Immature natural killer cell (primary cell): ENCODE measurements at regions not wholly inside any gene's neighbourhood (a gene's known extent, or its start where the extent isn't known, plus 50 kb on each side); places are given as distances from the start of the nearest gene placed in this dataset.

Experiments used
- DNase-seq, 3 donors: peaks; one replicate each; pipeline ENCODE4 v3.0.0; 2022; ENCODE audit warnings: mixed read lengths in 1 of 3
- H3K27ac Mint-ChIP-seq, 6 donors: one replicate each; pipeline ENCODE4 v1.8.0; 2020; ENCODE audit warnings: mixed read lengths in 6 of 6, mild to moderate bottlenecking in 5 of 6, inconsistent platforms in 4 of 6, moderate library complexity in 3 of 6
- H3K27me3 Mint-ChIP-seq, 3 donors: one replicate each; pipeline ENCODE4 v1.8.0; 2020 to 2021; ENCODE audit warnings: low read depth in 3 of 3, mild to moderate bottlenecking in 3 of 3, mixed read lengths in 3 of 3, moderate library complexity in 3 of 3, inconsistent platforms in 1 of 3
- H3K36me3 Mint-ChIP-seq, 3 donors: one replicate each; pipeline ENCODE4 v1.8.0; 2020; ENCODE audit warnings: mixed read lengths in 3 of 3, inconsistent platforms in 2 of 3, mild to moderate bottlenecking in 2 of 3
- H3K4me1 Mint-ChIP-seq, 2 donors: one replicate each; pipeline ENCODE4 v1.8.0; 2020; ENCODE audit warnings: inconsistent platforms in 2 of 2, mild to moderate bottlenecking in 2 of 2, mixed read lengths in 2 of 2, moderate library complexity in 1 of 2
- H3K4me3 Mint-ChIP-seq, 5 donors: one replicate each; pipeline ENCODE4 v1.8.0; 2020; ENCODE audit warnings: mild to moderate bottlenecking in 5 of 5, mixed read lengths in 5 of 5, inconsistent platforms in 3 of 5, moderate library complexity in 3 of 5
- H3K9me3 Mint-ChIP-seq, 6 donors: one replicate each; pipeline ENCODE4 v1.8.0; 2020; ENCODE audit warnings: mild to moderate bottlenecking in 6 of 6, mixed read lengths in 6 of 6, inconsistent platforms in 4 of 6, moderate library complexity in 3 of 6

DNA sequence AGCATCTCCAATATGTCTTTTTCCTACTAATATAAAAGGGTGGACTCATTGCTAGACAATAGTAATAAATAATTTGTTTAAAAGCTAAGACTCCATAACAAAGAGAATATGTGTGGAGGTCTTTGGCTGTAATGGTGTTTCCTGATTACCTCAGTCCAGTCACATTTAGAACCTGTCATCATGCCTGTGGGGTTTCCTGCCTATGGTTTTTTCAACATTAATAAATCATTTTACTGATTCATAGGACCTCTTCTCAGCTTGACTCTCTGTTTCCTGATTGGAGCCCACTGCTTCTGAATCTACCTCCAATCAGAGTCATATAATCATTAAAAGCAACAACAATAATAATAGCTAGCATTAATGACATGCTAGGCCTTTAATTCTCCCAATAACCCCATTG is 52.4 kb upstream of the GNAI1 start:
- DNase-seq: no peak
- H3K4me1 Mint-ChIP-seq: peaks cover 5 to 14% of the 10 kb centered on the region in 2 donors
- H3K9me3 Mint-ChIP-seq: peaks cover 0 to 8% (median 3%) of the 10 kb centered on the region in 6 donors
- peaks cover 0 to 4% (median 0%) of the 10 kb centered on the region in 3 donors for H3K27me3 Mint-ChIP-seq
- H3K27ac Mint-ChIP-seq: no peak overlapping the region
- no peak overlapping the region for H3K4me3 Mint-ChIP-seq
- H3K36me3 Mint-ChIP-seq: no peaks in the 10 kb centered on the region

DNA sequence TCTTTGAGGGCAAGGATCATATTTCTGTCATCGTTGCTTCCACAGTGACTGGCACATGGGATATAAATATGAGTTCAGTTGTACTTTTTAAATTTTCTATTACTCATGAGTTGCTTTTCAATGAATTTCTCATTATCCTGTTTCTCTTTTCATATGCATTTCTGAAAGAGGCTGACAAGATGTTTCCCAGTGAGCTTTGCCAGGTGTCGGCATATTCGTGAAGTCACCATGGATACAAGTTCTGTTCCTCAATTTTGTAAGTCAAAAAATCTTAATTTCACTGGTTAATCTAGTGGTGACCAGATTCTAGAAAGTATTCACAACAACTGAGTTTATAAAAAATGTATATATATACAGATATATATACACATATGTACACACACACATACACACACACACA is 55.7 kb upstream of the GNAI1 start:
- peaks cover 5 to 14% of the 10 kb centered on the region in 2 donors for H3K4me1 Mint-ChIP-seq
- H3K4me3 Mint-ChIP-seq: peak overlapping the region in 1 of 5 donors; percentile 73
- peaks cover 0 to 30% (median 8%) of the 10 kb centered on the region in 6 donors for H3K9me3 Mint-ChIP-seq
- no peaks in the 10 kb centered on the region for H3K36me3 Mint-ChIP-seq
- H3K27me3 Mint-ChIP-seq: no peaks in the 10 kb centered on the region
- no peak overlapping the region for H3K27ac Mint-ChIP-seq
- no peak for DNase-seq

DNA sequence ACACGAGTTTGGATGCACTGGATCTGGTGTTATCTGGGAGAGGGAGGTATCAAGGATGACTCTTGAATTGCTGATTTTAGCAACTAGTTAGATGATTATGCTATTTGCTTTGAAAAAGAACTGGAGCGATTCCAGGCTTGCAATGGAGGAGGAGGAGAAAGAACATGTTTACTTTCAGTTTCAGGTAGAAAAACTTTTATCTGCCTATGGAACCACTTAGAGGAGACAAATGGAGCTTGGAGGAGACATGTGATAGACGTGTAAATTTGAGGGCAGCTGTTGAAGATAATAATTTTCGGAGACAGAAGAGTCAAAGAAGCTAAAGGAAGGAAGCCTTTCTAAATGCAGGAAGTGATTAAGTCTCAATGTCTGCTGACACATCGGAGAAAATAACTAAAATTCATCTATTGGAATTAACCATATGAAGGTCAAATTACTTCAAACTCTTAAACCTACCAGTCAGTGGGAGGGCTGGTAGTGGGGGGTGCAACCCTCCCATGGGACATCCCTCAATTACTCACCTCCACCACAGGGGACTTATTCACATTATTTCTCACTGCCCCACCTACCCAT is 56.4 kb upstream of the GNAI1 start:
- DNase-seq: peak in 1 of 3 donors; percentile 0
- Mint-ChIP-seq H3K4me1 (peaks cover 5 to 14% of the 10 kb centered on the region in 2 donors), H3K9me3 (peaks cover 0 to 30% (median 7%) of the 10 kb centered on the region in 6 donors), H3K4me3 (peak overlapping the region; percentile 38 to 76 (median 68)), H3K27me3 (no peaks in the 10 kb centered on the region), H3K27ac (peak overlapping the region in 1 of 6 donors; percentile 66), H3K36me3 (no peaks in the 10 kb centered on the region)

DNA sequence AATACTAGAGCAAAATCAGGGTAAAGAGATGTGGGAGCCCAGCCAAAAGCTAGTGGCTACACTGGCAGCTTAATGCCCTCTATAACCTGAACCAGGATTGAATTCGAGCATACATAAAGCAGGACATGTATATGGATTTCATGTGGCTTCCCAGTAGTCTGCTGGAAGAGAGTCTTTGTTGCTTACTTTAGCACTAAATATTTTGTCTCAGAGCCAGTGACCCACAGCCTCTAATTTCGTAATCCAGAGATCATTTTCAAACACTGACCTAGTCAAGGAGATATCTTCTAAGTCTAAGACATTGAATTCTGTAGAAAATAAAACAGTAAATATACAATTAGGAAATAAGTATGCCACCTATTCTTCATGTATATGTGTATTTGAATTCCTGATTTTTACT is 64.2 kb upstream of the GNAI1 start:
- peaks cover 0 to 2% (median 0%) of the 10 kb centered on the region in 3 donors for H3K36me3 Mint-ChIP-seq
- no peak overlapping the region for H3K4me3 Mint-ChIP-seq
- H3K27me3 Mint-ChIP-seq: peaks cover 0 to 1% (median 0%) of the 10 kb centered on the region in 3 donors
- peaks cover 2 to 33% (median 12%) of the 10 kb centered on the region in 6 donors for H3K9me3 Mint-ChIP-seq
- H3K4me1 Mint-ChIP-seq: no peaks in the 10 kb centered on the region
- H3K27ac Mint-ChIP-seq: no peak overlapping the region
- no peak for DNase-seq

DNA sequence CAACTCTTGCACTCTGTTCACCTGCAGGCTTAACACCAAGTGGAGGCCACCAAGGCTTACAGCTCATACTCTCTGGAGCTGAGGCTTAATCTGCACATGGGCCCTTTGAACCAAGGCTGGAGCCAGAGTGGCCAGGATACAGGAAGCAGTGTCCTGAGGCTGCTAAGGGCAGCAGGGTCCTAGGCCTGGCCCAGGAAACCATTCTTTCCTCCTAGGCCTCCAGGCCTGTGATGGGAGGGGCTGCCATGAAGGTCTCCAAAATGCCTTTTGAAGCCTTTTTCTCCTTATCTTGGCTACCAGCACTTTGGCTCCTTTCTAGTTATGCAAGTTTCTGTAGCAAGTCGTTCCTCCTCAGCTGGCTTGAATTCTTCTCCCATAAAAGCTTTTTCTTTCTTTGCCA is 68.0 kb upstream of the GNAI1 start:
- Mint-ChIP-seq H3K4me1 (no peaks in the 10 kb centered on the region), H3K9me3 (peaks cover 1 to 43% (median 9%) of the 10 kb centered on the region in 6 donors), H3K36me3 (peaks cover 0 to 3% (median 0%) of the 10 kb centered on the region in 3 donors), H3K27ac (no peak overlapping the region), H3K4me3 (no peak overlapping the region), H3K27me3 (peaks cover 0 to 1% (median 0%) of the 10 kb centered on the region in 3 donors)
- DNase-seq: no peak

DNA sequence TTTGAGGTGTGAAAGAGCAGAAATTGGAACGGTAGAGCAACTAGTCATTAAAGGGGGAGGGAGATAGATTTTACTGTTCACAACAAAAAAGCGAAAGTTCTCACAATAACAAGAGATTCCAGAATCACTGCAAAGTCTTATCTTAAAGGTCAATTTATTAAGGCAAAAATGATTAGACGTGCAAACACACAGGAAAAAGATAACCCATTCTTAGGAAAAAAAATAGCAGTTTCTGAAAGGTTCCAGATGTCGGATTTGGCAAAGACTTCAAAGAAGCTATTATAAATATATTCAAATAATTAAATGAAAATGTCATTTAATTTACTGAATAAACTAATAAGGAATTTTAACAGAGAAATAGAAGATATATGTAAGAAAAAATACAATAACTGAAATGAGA is 70.8 kb upstream of the GNAI1 start:
- no peak overlapping the region for H3K4me3 Mint-ChIP-seq
- no peaks in the 10 kb centered on the region for H3K4me1 Mint-ChIP-seq
- H3K36me3 Mint-ChIP-seq: peaks cover 0 to 3% (median 0%) of the 10 kb centered on the region in 3 donors
- no peaks in the 10 kb centered on the region for H3K27me3 Mint-ChIP-seq
- H3K9me3 Mint-ChIP-seq: peaks cover 1 to 41% (median 7%) of the 10 kb centered on the region in 6 donors
- no peak overlapping the region for H3K27ac Mint-ChIP-seq
- no peak for DNase-seq

DNA sequence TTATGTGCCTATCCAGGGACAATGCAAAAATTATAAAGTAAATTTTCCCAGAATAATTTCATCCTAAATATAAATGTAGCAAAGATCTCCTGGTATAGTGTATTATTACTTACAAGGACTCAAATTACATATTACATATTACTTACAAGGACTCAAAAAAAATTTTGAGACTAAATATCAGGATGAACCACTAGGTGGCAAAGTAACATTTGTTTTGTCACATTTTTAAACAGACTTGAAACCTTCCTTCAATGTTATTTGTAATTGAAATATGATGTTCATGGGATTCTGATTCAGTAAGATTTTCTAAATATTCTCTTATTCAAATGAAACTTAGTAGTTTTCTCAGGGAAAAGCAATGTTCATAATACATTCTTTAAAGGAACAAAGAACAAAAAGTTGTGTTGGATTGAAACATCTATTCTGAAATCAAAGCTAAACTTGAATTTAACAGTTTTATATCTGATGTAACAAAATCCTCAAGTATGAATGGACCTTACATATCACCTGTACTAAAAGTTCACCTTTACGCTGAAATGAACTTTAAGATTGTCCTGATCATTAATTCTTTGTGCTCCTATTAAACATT is 74.3 kb upstream of the GNAI1 start:
- Mint-ChIP-seq H3K4me3 (no peak overlapping the region), H3K36me3 (peaks cover 0 to under 1% (median 0%) of the 10 kb centered on the region in 3 donors), H3K9me3 (peaks cover 2 to 38% (median 3%) of the 10 kb centered on the region in 6 donors), H3K27me3 (no peaks in the 10 kb centered on the region), H3K4me1 (no peaks in the 10 kb centered on the region), H3K27ac (no peak overlapping the region)
- DNase-seq: no peak

DNA sequence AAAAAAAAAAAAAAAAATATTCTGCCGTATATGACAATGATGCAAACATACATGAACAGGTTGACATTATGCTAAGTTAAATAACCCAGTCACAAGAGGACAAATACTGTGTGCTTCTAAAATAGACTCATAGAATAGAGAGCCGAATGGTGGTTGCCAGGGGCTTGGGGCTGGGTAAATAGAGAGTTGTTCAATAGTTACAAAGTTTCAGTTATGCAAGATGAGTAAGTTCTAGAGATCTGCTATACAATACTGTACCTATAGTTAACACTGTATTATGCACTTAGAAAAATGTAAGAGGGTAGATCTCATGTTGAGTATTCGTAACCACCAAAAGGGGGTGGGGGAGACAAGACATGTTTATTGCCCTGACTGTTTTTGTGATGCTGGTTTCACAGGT is 77.1 kb upstream of the GNAI1 start:
- H3K27me3 Mint-ChIP-seq: no peaks in the 10 kb centered on the region
- H3K27ac Mint-ChIP-seq: no peak overlapping the region
- peaks cover 2 to 23% (median 5%) of the 10 kb centered on the region in 6 donors for H3K9me3 Mint-ChIP-seq
- DNase-seq: no peak
- no peaks in the 10 kb centered on the region for H3K36me3 Mint-ChIP-seq
- no peak overlapping the region for H3K4me3 Mint-ChIP-seq
- no peaks in the 10 kb centered on the region for H3K4me1 Mint-ChIP-seq

DNA sequence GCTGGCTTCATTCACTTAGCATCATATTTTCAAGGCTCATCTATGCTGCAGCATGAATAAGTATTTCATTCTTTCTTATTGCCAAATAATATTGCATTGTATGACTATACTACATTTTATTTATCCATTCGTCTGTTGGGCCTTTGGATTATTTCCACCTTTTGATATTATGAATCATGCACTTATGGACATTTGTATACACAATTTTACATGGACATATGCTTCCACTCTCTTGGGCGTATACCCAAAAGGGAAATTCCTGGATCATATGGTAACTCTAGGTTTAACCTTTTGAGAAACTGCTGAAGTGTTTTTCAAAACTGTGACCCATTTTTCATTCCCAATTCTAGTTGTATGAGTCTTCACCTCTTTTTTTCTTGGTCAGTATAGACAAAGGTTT is 80.3 kb upstream of the GNAI1 start:
- peaks cover 2 to 12% (median 4%) of the 10 kb centered on the region in 6 donors for H3K9me3 Mint-ChIP-seq
- H3K4me3 Mint-ChIP-seq: no peak overlapping the region
- no peaks in the 10 kb centered on the region for H3K4me1 Mint-ChIP-seq
- DNase-seq: no peak
- no peak overlapping the region for H3K27ac Mint-ChIP-seq
- H3K27me3 Mint-ChIP-seq: no peaks in the 10 kb centered on the region
- no peaks in the 10 kb centered on the region for H3K36me3 Mint-ChIP-seq

DNA sequence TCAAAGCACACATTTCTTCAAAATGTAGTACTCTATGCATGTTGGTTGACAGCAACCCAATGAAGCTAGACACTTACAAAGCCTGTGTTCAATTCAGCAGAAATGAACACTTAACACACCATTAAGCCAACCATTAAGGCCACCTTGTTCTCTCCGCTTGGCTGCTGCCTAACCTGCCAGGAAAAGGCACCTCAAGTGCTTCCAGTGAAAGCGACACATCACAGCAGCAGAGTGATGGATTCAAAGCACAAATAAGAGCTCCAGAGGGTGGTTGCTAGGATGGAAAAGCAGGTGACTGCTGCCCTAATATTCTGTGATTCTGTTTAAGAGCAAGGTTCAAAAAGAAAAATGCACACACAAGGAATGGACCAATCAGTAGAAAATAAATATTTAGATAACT is 81.5 kb upstream of the GNAI1 start:
- Mint-ChIP-seq H3K4me3 (no peak overlapping the region), H3K27me3 (peaks cover 0 to 1% (median 0%) of the 10 kb centered on the region in 3 donors), H3K9me3 (peaks cover 1 to 15% (median 5%) of the 10 kb centered on the region in 6 donors), H3K4me1 (no peaks in the 10 kb centered on the region), H3K27ac (no peak overlapping the region), H3K36me3 (no peaks in the 10 kb centered on the region)
- DNase-seq: no peak

DNA sequence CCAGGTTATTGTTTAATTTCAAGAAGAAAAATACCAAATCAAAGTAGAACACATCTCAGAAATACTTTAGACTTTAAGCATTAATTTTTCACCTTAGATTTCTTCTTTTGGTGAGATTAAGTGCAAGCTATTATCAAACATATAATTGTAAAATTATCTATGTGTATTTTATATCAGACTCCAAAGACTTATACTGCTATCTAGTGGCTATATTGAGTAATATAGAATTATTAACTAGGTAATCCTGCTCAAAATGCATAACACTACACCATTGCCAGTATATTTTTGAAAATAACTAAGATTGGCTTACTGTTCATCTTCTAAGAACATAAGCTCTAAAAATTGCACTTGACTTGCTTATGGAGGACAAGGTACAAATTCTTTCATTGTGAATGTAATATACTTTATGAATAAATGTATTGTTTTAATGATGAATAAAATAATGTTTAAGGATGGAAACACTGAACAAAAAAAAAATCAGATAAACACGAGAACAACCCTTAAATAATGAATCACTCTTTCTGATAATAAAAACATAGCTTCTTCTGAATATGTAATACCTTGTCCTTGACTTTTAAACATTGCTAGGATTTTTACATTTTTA is 86.7 kb upstream of the GNAI1 start:
- Mint-ChIP-seq H3K27me3 (peaks cover 0 to 1% (median 0%) of the 10 kb centered on the region in 3 donors), H3K4me1 (no peaks in the 10 kb centered on the region), H3K36me3 (no peaks in the 10 kb centered on the region), H3K4me3 (no peak overlapping the region), H3K9me3 (peaks cover 2 to 33% (median 5%) of the 10 kb centered on the region in 6 donors), H3K27ac (no peak overlapping the region)
- no peak for DNase-seq

DNA sequence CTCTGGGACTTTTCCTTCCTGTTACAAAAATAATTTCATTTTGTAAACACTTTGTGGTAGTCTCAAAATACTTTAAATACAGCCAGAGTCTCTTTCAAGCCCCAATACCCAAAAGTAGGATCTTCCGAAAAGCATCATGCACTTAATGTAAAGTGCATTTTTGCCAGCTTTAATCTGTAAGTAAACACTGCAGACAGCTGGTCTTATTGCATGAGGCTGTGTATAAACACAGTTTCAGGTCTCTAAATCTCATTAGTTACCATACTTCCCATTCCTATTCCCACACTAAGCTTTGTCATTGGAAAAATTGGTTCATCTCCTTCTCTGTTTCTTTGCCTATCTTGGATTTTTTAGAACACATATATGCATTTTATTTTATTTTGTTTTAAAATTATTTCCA is 87.6 kb upstream of the GNAI1 start:
- peaks cover 2 to 38% (median 4%) of the 10 kb centered on the region in 6 donors for H3K9me3 Mint-ChIP-seq
- H3K4me1 Mint-ChIP-seq: no peaks in the 10 kb centered on the region
- no peak overlapping the region for H3K27ac Mint-ChIP-seq
- H3K27me3 Mint-ChIP-seq: peaks cover 0 to 1% (median 0%) of the 10 kb centered on the region in 3 donors
- no peaks in the 10 kb centered on the region for H3K36me3 Mint-ChIP-seq
- no peak overlapping the region for H3K4me3 Mint-ChIP-seq
- no peak for DNase-seq

DNA sequence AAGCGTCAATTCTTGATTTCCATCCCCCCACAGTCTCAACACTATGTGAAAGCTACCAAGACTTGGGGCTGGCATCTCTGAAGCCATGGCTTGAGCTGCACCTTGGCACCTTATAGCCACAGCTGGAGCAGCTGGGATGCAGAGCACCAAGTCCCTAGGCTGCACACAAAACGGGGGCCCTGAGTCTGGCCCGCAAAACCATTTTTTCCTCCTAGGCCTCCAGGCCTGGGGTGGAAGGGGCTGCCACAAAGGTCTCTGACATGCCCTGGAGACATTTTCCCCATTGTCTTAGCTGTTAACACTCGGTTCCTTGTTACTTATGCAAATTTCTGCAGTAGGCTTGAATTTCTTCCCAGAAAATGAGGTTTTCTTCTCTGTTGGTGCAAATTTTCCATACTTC is 89.8 kb upstream of the GNAI1 start:
- Mint-ChIP-seq H3K4me3 (no peak overlapping the region), H3K27ac (no peak overlapping the region)
- no peak for DNase-seq

DNA sequence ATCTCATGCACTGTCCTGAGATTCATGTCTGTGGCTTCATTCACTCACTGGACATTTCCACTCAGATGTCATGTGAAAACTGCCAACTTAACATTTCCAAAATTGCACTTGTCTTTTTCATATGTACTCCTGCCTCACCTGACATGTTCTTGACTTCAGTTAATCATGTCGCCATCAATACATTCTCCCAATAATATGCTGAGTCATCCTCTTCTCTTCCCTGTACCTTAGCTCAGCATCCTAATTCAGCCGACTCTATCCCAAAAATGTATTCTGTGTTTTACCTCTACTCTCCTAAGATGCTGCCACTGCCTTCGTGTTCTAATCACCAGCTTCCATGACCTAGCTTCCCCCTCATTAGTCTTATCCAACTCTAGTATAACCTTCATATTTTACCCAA is 93.9 kb upstream of the GNAI1 start:
- no peak for DNase-seq
- Mint-ChIP-seq H3K9me3 (peaks cover 2 to 37% (median 8%) of the 10 kb centered on the region in 6 donors), H3K27ac (no peak overlapping the region), H3K27me3 (no peaks in the 10 kb centered on the region), H3K4me1 (no peaks in the 10 kb centered on the region), H3K4me3 (no peak overlapping the region), H3K36me3 (no peaks in the 10 kb centered on the region)

More for the DNA sequence above, 89.8 kb upstream of the GNAI1 start:
- H3K27me3 Mint-ChIP-seq: peaks cover 0 to 1% (median 0%) of the 10 kb centered on the region in 3 donors
- peaks cover 2 to 44% (median 5%) of the 10 kb centered on the region in 6 donors for H3K9me3 Mint-ChIP-seq
- H3K36me3 Mint-ChIP-seq: no peaks in the 10 kb centered on the region
- no peaks in the 10 kb centered on the region for H3K4me1 Mint-ChIP-seq
